GM12865 (cell line): ENCODE measurements at regions not wholly inside any gene's neighbourhood (a gene's known extent, or its start where the extent isn't known, plus 50 kb on each side); places are given as distances from the start of the nearest gene placed in this dataset.

Experiments used
- DNase-seq: peaks from one replicate; pipeline ENCODE4 v3.0.0; 2010; ENCODE audit warnings: low read depth
- H3K4me3 ChIP-seq: 2 replicates; pipeline ENCODE4 v1.5.1; 2011; ENCODE audit warnings: mild to moderate bottlenecking, low read depth, low read length, control low read depth
- TF ChIP-seq, protein P1 (sequence below): IDR thresholded peaks from 2 replicates; pipeline ENCODE4 v1.5.1; 2011; ENCODE audit warnings: low read length, control low read depth, low read depth, inconsistent platforms; ENCODE audit not compliant: insufficient read depth; ENCODE audit errors: missing control alignments

GRCh38 chr6:105781248-105781647 is 304.9 kb upstream of the PRDM1 start:
- no peak for DNase-seq
- TF ChIP-seq, protein P1, sequence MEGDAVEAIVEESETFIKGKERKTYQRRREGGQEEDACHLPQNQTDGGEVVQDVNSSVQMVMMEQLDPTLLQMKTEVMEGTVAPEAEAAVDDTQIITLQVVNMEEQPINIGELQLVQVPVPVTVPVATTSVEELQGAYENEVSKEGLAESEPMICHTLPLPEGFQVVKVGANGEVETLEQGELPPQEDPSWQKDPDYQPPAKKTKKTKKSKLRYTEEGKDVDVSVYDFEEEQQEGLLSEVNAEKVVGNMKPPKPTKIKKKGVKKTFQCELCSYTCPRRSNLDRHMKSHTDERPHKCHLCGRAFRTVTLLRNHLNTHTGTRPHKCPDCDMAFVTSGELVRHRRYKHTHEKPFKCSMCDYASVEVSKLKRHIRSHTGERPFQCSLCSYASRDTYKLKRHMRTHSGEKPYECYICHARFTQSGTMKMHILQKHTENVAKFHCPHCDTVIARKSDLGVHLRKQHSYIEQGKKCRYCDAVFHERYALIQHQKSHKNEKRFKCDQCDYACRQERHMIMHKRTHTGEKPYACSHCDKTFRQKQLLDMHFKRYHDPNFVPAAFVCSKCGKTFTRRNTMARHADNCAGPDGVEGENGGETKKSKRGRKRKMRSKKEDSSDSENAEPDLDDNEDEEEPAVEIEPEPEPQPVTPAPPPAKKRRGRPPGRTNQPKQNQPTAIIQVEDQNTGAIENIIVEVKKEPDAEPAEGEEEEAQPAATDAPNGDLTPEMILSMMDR = no peak
- no peak overlapping the region for H3K4me3 ChIP-seq

DNA sequence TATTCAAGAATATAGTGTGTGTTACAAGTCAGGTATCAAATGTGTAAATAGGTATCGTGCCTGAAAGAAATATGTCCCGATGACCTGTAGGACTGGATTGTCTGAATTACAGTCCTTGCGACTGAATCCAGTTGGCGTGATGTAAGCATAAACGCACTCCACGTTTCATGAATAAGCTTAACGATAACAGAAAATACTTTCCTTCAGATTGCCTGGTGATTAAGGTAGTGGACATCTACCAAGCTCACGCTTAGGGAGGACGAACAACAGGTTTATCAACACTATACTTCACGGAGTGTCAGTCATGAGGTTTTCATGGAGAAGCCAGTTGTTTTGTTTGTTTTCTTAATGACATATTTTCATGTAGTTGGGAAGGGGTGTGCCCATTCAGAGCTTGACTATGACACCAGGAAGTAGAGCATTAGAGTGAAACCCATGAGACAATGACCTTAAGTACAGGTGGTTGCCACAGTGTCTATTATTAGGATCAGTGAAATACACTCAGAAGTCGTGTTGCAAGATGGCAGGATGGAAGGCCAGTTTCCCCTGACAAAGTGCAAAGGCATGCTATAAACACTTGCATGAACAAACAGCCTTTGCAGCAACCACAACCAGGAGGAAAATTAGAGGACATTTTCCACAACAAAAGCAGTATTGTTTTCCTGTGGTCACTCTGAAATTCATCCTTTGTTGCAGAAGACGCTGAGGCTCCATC is 305.8 kb upstream of the PRDM1 start:
- TF ChIP-seq, protein P1 = no peak
- peak; percentile 69 for DNase-seq
- H3K4me3 ChIP-seq = no peak overlapping the region

DNA sequence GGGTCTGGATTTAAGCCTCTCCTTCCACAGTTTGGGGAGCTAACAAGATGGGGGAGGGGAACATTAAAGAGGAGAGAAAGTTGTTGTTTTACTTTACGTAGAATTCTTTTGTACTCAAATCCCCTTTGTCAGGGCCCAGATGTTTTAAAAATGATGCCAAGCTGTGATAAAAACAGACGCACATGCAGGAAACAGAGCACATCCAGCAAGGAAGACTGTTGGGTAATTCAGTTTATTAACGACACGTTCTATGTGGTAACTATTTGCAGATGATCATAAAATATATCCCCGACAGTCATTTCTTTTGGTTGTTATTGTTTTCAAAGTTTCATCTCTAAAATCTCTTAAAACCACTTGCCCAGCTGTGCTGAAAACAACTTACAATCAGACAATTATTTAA is 307.0 kb upstream of the PRDM1 start:
- TF ChIP-seq, protein P1 = no peak
- no peak for DNase-seq
- no peak overlapping the region for H3K4me3 ChIP-seq

- no peak for DNase-seq
- H3K4me3 ChIP-seq = no peak overlapping the region
- TF ChIP-seq, protein P1 = no peak
Measured at GRCh38 chr6:105775095-105775494, 311.0 kb upstream of the PRDM1 start.

DNA sequence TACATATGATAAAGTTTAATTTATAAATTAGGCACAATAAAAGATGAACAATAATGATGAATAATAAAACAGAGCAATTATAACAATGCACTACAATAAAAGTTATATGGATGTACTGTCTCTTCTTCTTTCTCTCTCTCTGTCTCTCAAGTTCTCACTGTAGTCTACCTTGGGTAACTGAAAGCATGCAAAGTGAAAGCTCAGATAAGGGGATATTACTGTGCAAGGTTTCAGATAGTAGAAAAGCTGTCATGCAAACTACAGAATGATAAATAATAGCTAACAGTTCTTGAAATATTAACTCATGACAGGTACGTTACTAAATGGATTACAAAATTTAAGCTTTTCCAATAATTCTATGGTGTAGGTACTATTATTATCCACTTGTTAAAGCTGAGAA is 311.9 kb upstream of the PRDM1 start:
- TF ChIP-seq, protein P1 = no peak
- H3K4me3 ChIP-seq = no peak overlapping the region
- peak; percentile 44 for DNase-seq

- no peak overlapping the region for H3K4me3 ChIP-seq
- no peak for DNase-seq
- TF ChIP-seq, protein P1 = no peak
Measured at GRCh38 chr6:105771313-105771970, 314.7 kb upstream of the PRDM1 start.
